ENCODE measurements at regions not wholly inside any gene's neighbourhood (a gene's known extent, or its start where the extent isn't known, plus 50 kb on each side); places are given as distances from the start of the nearest gene placed in this dataset.
"Not testable (repeated sequence)": the region's sequence is repeated elsewhere in the genome, so short reads cannot be mapped to it uniquely, and the experiment has no call there.

DNA sequence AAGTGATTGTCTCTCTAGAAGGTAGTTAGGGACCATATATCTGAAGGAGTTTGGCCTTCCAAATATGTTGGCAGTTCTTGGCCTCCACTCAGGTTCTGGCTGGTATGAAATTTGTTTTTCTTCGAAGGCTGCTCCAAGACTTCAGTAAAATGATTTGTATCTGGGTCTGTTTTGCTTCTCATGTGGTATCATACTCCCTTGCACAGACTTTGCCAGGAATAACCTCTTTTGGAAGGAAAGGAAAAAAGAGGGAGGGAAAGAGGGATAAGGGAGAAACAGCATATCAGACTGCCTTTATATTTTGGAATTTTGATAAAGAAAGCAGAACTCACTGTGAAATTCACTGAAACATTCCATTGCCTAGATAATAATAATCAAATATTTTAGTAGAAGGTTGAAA, 242.1 kb upstream of the HHIP start:
- Histone ChIP-seq H3K9ac (ENCODE audit: insufficient read length) (no peak overlapping the region), H3K4me3 (no peak overlapping the region), H3K9me3 (ENCODE audit: low read depth, low read length) (no peaks in the 10 kb centered on the region), H3K36me3 (ENCODE audit: insufficient read depth, low read length) (no peaks in the 10 kb centered on the region), H3K27ac (no peak overlapping the region)
- TF ChIP-seq FOXP2 (optimal IDR thresholded peaks at IDR 0.05; ENCODE audit: control extremely low read depth, extremely low read length, insufficient read depth) (no peak), POLR2AphosphoS5 (IDR thresholded peaks at IDR 0.05; ENCODE audit: borderline replicate concordance, low read depth, low read length) (no peak), EZH2 (IDR thresholded peaks at IDR 0.05) (no peak)
- no peak for DNase-seq (ENCODE audit: low read depth, low spot score)

DNA sequence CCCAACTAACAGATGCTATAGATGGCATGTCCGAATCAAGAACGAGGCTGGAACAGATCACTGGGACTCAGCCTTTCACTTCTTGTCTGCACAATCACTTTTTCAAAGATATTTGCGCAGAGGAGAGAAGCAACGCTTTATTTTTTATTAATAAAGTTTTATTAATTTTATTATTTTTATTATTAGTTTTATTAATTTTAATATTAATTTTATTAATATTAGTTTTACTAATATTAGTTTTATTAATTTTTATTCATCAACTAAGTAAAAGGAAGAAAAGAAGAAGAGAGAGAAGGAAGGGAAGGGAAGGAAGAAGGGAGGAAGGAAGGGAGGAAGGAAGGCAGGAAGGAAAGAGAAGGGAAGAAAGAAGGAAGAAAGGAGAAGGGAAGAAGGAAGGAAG, 236.4 kb upstream of the HHIP start:
- TF ChIP-seq POLR2AphosphoS5 (IDR thresholded peaks at IDR 0.05; ENCODE audit: borderline replicate concordance, low read depth, low read length) (no peak), EZH2 (IDR thresholded peaks at IDR 0.05) (no peak), FOXP2 (optimal IDR thresholded peaks at IDR 0.05; ENCODE audit: control extremely low read depth, extremely low read length, insufficient read depth) (no peak)
- Histone ChIP-seq H3K9ac (ENCODE audit: insufficient read length) (no peak overlapping the region), H3K27ac (no peak overlapping the region), H3K36me3 (ENCODE audit: insufficient read depth, low read length) (no peaks in the 10 kb centered on the region), H3K4me3 (no peak overlapping the region), H3K9me3 (ENCODE audit: low read depth, low read length) (no peaks in the 10 kb centered on the region)
- no peak for DNase-seq (ENCODE audit: low read depth, low spot score)

DNA sequence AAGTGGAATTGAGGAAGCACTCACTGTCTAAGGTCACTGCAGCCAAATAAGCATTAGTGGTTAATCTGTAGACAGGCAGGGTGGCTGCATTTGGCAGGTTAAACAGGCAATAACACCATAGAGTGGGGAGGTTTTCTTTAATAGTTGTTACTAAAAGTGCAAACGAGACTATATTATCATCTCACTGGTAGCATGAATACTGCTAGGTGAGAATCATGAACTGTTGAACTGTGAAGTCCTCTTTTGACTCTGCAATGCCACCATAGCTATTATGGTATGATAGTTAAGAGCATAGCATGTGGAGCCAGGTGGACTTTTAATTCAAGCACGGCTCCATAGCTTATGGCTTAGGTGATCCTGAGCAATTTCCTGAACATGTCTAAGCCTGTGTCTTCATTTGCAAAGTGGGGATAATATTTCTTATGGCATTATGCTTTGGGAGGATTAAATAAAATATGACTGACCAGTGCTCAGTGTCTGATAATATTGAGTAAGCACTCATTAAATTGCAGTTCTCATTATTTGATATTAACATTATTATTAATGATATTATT, 235.6 kb upstream of the HHIP start:
- Histone ChIP-seq H3K36me3 (ENCODE audit: insufficient read depth, low read length) (no peaks in the 10 kb centered on the region), H3K9ac (ENCODE audit: insufficient read length) (no peak overlapping the region)
- no peak for DNase-seq (ENCODE audit: low read depth, low spot score)

DNA sequence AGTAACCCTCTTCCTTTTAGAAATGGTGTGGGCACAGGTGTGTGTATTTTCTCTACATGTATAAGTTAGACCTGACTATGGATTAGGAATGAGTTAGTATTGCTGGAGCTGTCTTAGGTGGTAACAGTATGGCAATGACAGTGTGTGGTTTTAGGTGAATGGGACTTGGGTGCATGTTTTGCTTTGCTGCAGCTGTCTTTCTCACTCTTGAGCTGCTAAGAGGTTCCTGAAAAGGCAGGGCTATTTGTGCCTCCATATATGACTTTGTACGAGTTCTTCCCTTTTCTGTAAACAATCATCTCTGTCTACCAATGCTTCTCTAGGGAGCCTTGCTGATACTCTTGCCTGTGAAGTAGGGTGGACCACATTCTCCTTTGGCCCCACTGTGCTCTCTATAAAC, 234.8 kb upstream of the HHIP start:
- no peak for TF ChIP-seq EZH2 (IDR thresholded peaks at IDR 0.05)
- no peak for TF ChIP-seq FOXP2 (optimal IDR thresholded peaks at IDR 0.05; ENCODE audit: control extremely low read depth, extremely low read length, insufficient read depth)
- no peak for TF ChIP-seq POLR2AphosphoS5 (IDR thresholded peaks at IDR 0.05; ENCODE audit: borderline replicate concordance, low read depth, low read length)
- no peak overlapping the region for H3K4me3 ChIP-seq
- no peak for DNase-seq (ENCODE audit: low read depth, low spot score)
- no peak overlapping the region for H3K27ac ChIP-seq
- H3K9me3 ChIP-seq (ENCODE audit: low read depth, low read length), result no peaks in the 10 kb centered on the region
- H3K36me3 ChIP-seq (ENCODE audit: insufficient read depth, low read length), result no peaks in the 10 kb centered on the region
- no peak overlapping the region for H3K9ac ChIP-seq (ENCODE audit: insufficient read length)

More for the DNA sequence above, 235.6 kb upstream of the HHIP start:
- no peaks in the 10 kb centered on the region for H3K9me3 ChIP-seq (ENCODE audit: low read depth, low read length)
- H3K27ac ChIP-seq, result no peak overlapping the region
- TF ChIP-seq EZH2 (IDR thresholded peaks at IDR 0.05), result no peak
- no peak for TF ChIP-seq POLR2AphosphoS5 (IDR thresholded peaks at IDR 0.05; ENCODE audit: borderline replicate concordance, low read depth, low read length)
- no peak for TF ChIP-seq FOXP2 (optimal IDR thresholded peaks at IDR 0.05; ENCODE audit: control extremely low read depth, extremely low read length, insufficient read depth)
- H3K4me3 ChIP-seq, result no peak overlapping the region

DNA sequence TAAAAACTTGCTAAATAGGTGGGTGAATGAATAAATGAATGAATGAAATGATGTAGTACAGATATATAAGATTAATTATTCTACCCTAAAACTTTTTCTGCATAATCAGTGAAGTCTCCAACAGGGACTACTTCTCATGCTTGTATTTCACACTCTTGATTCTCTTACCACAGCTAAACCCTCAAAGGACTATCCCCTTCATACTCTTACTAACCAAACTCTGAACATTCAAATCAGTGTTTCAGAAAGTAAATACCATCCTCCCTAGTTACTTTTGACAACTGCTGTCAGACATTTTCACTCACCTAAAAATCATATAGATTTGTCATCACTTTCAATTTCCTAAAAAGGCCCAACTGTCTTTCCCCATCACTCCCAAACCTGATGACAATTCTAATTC, 234.3 kb upstream of the HHIP start:
- no peaks in the 10 kb centered on the region for H3K9me3 ChIP-seq (ENCODE audit: low read depth, low read length)
- no peak for DNase-seq (ENCODE audit: low read depth, low spot score)
- no peaks in the 10 kb centered on the region for H3K36me3 ChIP-seq (ENCODE audit: insufficient read depth, low read length)
- TF ChIP-seq POLR2AphosphoS5 (IDR thresholded peaks at IDR 0.05; ENCODE audit: borderline replicate concordance, low read depth, low read length) (no peak), FOXP2 (optimal IDR thresholded peaks at IDR 0.05; ENCODE audit: control extremely low read depth, extremely low read length, insufficient read depth) (no peak), EZH2 (IDR thresholded peaks at IDR 0.05) (no peak)
- no peak overlapping the region for H3K4me3 ChIP-seq
- H3K9ac ChIP-seq (ENCODE audit: insufficient read length), result no peak overlapping the region
- H3K27ac ChIP-seq, result no peak overlapping the region

DNA sequence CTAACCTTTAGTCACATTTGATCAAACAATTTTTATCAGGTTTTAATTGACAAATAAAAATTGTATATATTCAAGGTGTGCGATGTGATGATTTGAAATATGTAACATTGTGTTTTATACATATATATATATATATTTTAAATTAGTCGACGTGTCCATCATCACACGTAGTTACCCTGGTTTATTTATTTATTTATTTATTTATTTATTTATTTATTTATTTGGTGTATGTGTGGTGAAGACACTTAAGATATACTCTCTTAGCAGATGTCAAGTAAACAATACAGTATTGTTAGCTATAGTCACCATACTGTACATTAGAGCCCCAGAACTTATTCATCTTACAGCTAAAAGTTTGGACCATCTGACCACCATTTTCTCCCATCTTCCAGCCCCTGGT, 224.9 kb upstream of the HHIP start:
- Histone ChIP-seq H3K4me3 (no peak overlapping the region), H3K9ac (ENCODE audit: insufficient read length) (no peak overlapping the region), H3K27ac (no peak overlapping the region), H3K9me3 (ENCODE audit: low read depth, low read length) (no peaks in the 10 kb centered on the region), H3K36me3 (ENCODE audit: insufficient read depth, low read length) (no peaks in the 10 kb centered on the region)
- DNase-seq (ENCODE audit: low read depth, low spot score), result no peak
- TF ChIP-seq EZH2 (IDR thresholded peaks at IDR 0.05) (no peak), FOXP2 (optimal IDR thresholded peaks at IDR 0.05; ENCODE audit: control extremely low read depth, extremely low read length, insufficient read depth) (no peak), POLR2AphosphoS5 (IDR thresholded peaks at IDR 0.05; ENCODE audit: borderline replicate concordance, low read depth, low read length) (no peak)

DNA sequence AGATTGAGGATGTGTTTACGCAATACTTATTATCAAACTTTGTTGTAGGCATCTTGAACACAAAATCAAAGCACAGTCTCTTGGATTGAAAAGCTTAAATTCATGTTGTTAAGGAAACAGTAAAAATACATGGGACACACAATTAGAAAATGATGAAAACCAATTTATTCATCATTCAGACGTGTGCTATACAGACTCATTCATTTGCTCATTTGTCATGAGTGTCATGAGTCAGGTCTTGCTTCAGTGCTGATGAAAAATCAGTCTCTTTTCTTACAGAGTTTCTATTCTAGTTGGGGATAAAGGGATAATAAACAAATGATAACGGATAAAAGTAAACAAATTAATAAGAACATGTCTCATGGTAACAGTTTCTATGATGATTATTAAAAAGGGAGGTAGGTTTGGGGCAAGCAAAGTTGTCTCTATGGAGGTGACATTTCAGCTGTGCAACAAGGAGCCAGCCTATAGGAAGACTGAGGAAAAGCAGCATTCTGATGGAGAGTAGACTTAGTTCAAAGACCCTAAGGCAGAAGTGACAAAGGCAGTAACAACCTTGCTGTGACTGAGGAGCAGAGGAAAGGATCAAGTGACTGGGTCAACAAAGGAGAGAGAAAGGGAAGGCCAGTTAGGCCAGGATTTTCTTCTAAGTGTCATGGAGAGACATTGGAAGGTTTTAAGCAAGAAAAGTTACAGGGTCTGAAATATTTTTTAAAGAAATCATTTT, 224.0 kb upstream of the HHIP start:
- TF ChIP-seq POLR2AphosphoS5 (IDR thresholded peaks at IDR 0.05; ENCODE audit: borderline replicate concordance, low read depth, low read length) (no peak), FOXP2 (optimal IDR thresholded peaks at IDR 0.05; ENCODE audit: control extremely low read depth, extremely low read length, insufficient read depth) (no peak), EZH2 (IDR thresholded peaks at IDR 0.05) (no peak)
- H3K36me3 ChIP-seq (ENCODE audit: insufficient read depth, low read length), result no peaks in the 10 kb centered on the region
- no peak overlapping the region for H3K4me3 ChIP-seq
- DNase-seq (ENCODE audit: low read depth, low spot score), result no peak
- no peak overlapping the region for H3K27ac ChIP-seq
- H3K9ac ChIP-seq (ENCODE audit: insufficient read length), result no peak overlapping the region
- no peaks in the 10 kb centered on the region for H3K9me3 ChIP-seq (ENCODE audit: low read depth, low read length)

DNA sequence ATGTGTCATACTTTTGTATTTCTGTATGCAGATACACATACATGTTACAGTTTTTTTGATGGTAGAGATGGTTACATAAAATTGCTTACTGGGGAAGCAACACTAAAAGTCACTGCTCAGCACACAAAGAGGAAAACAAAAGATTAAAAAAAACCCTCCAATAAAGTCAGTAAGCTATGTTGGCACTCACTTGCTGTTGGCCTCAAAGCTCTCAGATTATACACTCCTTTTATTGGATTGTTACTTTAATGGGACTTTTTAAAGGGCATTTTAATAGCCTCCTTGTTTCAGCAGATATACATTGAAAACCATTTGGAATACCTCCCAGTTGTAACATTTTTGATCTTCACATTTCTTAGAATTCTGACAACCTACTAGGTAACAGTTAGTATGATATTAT, 222.0 kb upstream of the HHIP start:
- H3K9ac ChIP-seq (ENCODE audit: insufficient read length), result no peak overlapping the region
- no peak overlapping the region for H3K4me3 ChIP-seq
- DNase-seq (ENCODE audit: low read depth, low spot score), result no peak
- H3K9me3 ChIP-seq (ENCODE audit: low read depth, low read length), result no peaks in the 10 kb centered on the region
- TF ChIP-seq EZH2 (IDR thresholded peaks at IDR 0.05), result no peak
- TF ChIP-seq FOXP2 (optimal IDR thresholded peaks at IDR 0.05; ENCODE audit: control extremely low read depth, extremely low read length, insufficient read depth), result no peak
- no peak for TF ChIP-seq POLR2AphosphoS5 (IDR thresholded peaks at IDR 0.05; ENCODE audit: borderline replicate concordance, low read depth, low read length)
- no peaks in the 10 kb centered on the region for H3K36me3 ChIP-seq (ENCODE audit: insufficient read depth, low read length)
- no peak overlapping the region for H3K27ac ChIP-seq

DNA sequence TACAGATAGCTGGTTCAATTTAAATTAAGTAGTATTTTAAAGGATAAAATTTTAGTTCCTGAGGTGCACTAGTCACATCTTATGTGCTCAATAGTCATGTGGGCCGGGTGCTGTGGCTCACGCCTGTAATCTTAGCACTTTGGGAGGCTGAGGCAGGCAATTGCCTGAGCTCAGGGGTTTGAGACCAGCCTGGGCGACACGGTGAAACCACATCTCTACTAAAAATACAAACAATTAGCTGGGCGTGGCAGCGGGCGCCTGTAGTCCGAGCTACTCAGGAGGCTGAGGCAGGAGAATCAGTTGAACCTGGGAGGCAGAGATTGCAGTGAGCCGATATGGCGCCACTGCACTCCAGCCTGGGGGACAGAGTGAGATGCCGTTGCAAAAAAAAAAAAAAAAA, 219.9 kb upstream of the HHIP start:
- not testable (repeated sequence) for DNase-seq (ENCODE audit: low read depth, low spot score); H3K9me3 ChIP-seq (ENCODE audit: low read depth, low read length); H3K36me3 ChIP-seq (ENCODE audit: insufficient read depth, low read length); H3K9ac ChIP-seq (ENCODE audit: insufficient read length); H3K4me3 ChIP-seq; H3K27ac ChIP-seq
